ENCODE measurements at regions not wholly inside any gene's neighbourhood (a gene's known extent, or its start where the extent isn't known, plus 50 kb on each side); places are given as distances from the start of the nearest gene placed in this dataset.

DNA sequence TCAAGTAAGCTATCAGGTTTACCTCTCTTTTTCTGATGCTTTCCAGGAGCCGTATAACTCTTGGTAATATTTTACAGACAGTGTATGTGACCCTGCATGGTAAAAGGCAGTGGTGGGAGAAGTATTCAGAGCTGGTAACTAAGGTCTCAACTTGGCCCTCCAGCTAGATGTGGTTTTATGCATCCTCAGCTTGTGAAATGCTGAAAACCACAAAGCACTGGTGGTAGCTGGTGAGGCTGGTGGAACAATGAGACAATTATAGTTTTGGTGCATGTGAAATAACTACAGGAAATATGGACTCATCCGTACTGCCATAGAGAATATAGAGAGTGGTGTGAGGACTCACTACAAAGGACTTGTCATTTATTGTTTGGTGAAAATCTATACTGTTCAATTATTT is 383.0 kb upstream of the PCDH15 start:
- TF ChIP-seq, protein P1, sequence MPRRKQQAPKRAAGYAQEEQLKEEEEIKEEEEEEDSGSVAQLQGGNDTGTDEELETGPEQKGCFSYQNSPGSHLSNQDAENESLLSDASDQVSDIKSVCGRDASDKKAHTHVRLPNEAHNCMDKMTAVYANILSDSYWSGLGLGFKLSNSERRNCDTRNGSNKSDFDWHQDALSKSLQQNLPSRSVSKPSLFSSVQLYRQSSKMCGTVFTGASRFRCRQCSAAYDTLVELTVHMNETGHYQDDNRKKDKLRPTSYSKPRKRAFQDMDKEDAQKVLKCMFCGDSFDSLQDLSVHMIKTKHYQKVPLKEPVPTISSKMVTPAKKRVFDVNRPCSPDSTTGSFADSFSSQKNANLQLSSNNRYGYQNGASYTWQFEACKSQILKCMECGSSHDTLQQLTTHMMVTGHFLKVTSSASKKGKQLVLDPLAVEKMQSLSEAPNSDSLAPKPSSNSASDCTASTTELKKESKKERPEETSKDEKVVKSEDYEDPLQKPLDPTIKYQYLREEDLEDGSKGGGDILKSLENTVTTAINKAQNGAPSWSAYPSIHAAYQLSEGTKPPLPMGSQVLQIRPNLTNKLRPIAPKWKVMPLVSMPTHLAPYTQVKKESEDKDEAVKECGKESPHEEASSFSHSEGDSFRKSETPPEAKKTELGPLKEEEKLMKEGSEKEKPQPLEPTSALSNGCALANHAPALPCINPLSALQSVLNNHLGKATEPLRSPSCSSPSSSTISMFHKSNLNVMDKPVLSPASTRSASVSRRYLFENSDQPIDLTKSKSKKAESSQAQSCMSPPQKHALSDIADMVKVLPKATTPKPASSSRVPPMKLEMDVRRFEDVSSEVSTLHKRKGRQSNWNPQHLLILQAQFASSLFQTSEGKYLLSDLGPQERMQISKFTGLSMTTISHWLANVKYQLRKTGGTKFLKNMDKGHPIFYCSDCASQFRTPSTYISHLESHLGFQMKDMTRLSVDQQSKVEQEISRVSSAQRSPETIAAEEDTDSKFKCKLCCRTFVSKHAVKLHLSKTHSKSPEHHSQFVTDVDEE (CRISPR knock-in tag; IDR thresholded peaks at IDR 0.05), result no peak
- TF ChIP-seq OSR1 (CRISPR knock-in tag; IDR thresholded peaks at IDR 0.05), result no peak
- TF ChIP-seq TCF4 (CRISPR knock-in tag; IDR thresholded peaks at IDR 0.05; ENCODE audit: borderline replicate concordance), result no peak
- no peak for TF ChIP-seq CSDC2 (CRISPR knock-in tag; IDR thresholded peaks at IDR 0.05)
- TF ChIP-seq ESRRG (CRISPR knock-in tag; IDR thresholded peaks at IDR 0.05), result no peak
- TF ChIP-seq GLIS3 (CRISPR knock-in tag; IDR thresholded peaks at IDR 0.05), result no peak
- no peak for TF ChIP-seq ZC3H10 (CRISPR knock-in tag; IDR thresholded peaks at IDR 0.05)
- no peak for TF ChIP-seq ZFP3 (CRISPR knock-in tag; IDR thresholded peaks at IDR 0.05)
- no peak for TF ChIP-seq ZNF8 (CRISPR knock-in tag; IDR thresholded peaks at IDR 0.05)
- no peak for TF ChIP-seq ZNF565 (CRISPR knock-in tag; conservative IDR thresholded peaks at IDR 0.05; ENCODE audit: low read depth)
- TF ChIP-seq ARNTL (CRISPR knock-in tag; IDR thresholded peaks at IDR 0.05; ENCODE audit: borderline replicate concordance, low read depth), result no peak
- no peak for TF ChIP-seq RARB (CRISPR knock-in tag; IDR thresholded peaks at IDR 0.05)
- TF ChIP-seq, protein P2, sequence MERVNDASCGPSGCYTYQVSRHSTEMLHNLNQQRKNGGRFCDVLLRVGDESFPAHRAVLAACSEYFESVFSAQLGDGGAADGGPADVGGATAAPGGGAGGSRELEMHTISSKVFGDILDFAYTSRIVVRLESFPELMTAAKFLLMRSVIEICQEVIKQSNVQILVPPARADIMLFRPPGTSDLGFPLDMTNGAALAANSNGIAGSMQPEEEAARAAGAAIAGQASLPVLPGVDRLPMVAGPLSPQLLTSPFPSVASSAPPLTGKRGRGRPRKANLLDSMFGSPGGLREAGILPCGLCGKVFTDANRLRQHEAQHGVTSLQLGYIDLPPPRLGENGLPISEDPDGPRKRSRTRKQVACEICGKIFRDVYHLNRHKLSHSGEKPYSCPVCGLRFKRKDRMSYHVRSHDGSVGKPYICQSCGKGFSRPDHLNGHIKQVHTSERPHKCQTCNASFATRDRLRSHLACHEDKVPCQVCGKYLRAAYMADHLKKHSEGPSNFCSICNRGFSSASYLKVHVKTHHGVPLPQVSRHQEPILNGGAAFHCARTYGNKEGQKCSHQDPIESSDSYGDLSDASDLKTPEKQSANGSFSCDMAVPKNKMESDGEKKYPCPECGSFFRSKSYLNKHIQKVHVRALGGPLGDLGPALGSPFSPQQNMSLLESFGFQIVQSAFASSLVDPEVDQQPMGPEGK (CRISPR knock-in tag; IDR thresholded peaks at IDR 0.05; ENCODE audit: borderline replicate concordance), result no peak
- TF ChIP-seq, protein P3, sequence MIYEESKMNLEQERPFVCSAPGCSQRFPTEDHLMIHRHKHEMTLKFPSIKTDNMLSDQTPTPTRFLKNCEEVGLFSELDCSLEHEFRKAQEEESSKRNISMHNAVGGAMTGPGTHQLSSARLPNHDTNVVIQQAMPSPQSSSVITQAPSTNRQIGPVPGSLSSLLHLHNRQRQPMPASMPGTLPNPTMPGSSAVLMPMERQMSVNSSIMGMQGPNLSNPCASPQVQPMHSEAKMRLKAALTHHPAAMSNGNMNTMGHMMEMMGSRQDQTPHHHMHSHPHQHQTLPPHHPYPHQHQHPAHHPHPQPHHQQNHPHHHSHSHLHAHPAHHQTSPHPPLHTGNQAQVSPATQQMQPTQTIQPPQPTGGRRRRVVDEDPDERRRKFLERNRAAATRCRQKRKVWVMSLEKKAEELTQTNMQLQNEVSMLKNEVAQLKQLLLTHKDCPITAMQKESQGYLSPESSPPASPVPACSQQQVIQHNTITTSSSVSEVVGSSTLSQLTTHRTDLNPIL (CRISPR knock-in tag; IDR thresholded peaks at IDR 0.05; ENCODE audit: low read depth), result no peak
- no peak for TF ChIP-seq TOX (CRISPR knock-in tag; IDR thresholded peaks at IDR 0.05; ENCODE audit: borderline replicate concordance)
- TF ChIP-seq BACH2 (CRISPR knock-in tag; IDR thresholded peaks at IDR 0.05; ENCODE audit: borderline replicate concordance), result no peak
- TF ChIP-seq ISL1 (CRISPR knock-in tag; IDR thresholded peaks at IDR 0.05), result no peak
- TF ChIP-seq ZNF70 (CRISPR knock-in tag; IDR thresholded peaks at IDR 0.05), result no peak
- no peak for ATAC-seq

DNA sequence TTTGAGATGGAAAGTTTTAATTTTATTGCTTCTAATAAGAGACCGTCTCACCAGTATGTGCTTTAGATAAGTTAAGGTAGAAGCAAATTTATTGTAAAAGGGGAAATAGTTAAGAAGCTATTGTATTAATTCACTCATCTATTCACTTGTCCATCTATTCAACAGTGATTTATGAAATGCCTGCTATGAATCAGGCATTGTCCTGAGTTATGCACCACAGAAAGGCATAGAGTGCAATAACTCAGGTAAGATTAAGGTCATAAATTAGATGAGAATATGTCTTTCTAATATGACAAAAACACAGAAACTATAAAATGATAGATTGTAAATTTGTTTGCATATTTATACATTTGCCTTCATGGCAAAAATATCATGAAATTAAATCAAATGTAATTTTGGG is 379.3 kb upstream of the PCDH15 start:
- no peak for ATAC-seq
- TF ChIP-seq ESRRG (CRISPR knock-in tag; IDR thresholded peaks at IDR 0.05) (no peak), ZNF565 (CRISPR knock-in tag; conservative IDR thresholded peaks at IDR 0.05; ENCODE audit: low read depth) (no peak), OSR1 (CRISPR knock-in tag; IDR thresholded peaks at IDR 0.05) (no peak), ZFP30 (CRISPR knock-in tag; IDR thresholded peaks at IDR 0.05) (no peak), ZC3H10 (CRISPR knock-in tag; IDR thresholded peaks at IDR 0.05) (no peak), CSDC2 (CRISPR knock-in tag; IDR thresholded peaks at IDR 0.05) (no peak), TOX (CRISPR knock-in tag; IDR thresholded peaks at IDR 0.05; ENCODE audit: borderline replicate concordance) (no peak), BACH2 (CRISPR knock-in tag; IDR thresholded peaks at IDR 0.05; ENCODE audit: borderline replicate concordance) (no peak), ISL1 (CRISPR knock-in tag; IDR thresholded peaks at IDR 0.05) (no peak), RARB (CRISPR knock-in tag; IDR thresholded peaks at IDR 0.05) (no peak), ZNF70 (CRISPR knock-in tag; IDR thresholded peaks at IDR 0.05) (no peak), ZNF8 (CRISPR knock-in tag; IDR thresholded peaks at IDR 0.05) (no peak)
- TF ChIP-seq, protein P3 (CRISPR knock-in tag; IDR thresholded peaks at IDR 0.05; ENCODE audit: low read depth), result no peak
- TF ChIP-seq, protein P4, sequence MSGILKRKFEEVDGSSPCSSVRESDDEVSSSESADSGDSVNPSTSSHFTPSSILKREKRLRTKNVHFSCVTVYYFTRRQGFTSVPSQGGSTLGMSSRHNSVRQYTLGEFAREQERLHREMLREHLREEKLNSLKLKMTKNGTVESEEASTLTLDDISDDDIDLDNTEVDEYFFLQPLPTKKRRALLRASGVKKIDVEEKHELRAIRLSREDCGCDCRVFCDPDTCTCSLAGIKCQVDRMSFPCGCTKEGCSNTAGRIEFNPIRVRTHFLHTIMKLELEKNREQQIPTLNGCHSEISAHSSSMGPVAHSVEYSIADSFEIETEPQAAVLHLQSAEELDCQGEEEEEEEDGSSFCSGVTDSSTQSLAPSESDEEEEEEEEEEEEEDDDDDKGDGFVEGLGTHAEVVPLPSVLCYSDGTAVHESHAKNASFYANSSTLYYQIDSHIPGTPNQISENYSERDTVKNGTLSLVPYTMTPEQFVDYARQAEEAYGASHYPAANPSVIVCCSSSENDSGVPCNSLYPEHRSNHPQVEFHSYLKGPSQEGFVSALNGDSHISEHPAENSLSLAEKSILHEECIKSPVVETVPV (CRISPR knock-in tag; IDR thresholded peaks at IDR 0.05), result no peak
- TF ChIP-seq, protein P2 (CRISPR knock-in tag; IDR thresholded peaks at IDR 0.05; ENCODE audit: borderline replicate concordance), result no peak
- TF ChIP-seq, protein P5, sequence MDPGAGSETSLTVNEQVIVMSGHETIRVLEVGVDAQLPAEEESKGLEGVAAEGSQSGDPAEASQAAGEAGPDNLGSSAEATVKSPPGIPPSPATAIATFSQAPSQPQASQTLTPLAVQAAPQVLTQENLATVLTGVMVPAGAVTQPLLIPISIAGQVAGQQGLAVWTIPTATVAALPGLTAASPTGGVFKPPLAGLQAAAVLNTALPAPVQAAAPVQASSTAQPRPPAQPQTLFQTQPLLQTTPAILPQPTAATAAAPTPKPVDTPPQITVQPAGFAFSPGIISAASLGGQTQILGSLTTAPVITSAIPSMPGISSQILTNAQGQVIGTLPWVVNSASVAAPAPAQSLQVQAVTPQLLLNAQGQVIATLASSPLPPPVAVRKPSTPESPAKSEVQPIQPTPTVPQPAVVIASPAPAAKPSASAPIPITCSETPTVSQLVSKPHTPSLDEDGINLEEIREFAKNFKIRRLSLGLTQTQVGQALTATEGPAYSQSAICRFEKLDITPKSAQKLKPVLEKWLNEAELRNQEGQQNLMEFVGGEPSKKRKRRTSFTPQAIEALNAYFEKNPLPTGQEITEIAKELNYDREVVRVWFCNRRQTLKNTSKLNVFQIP (CRISPR knock-in tag; IDR thresholded peaks at IDR 0.05; ENCODE audit: borderline replicate concordance, low read depth), result no peak
